CD4-positive, alpha-beta T cell treated with Interferon alpha-2 for 1 hour (primary cell): ENCODE measurements at regions not wholly inside any gene's neighbourhood (a gene's known extent, or its start where the extent isn't known, plus 50 kb on each side); places are given as distances from the start of the nearest gene placed in this dataset.
"Not testable (repeated sequence)": the region's sequence is repeated elsewhere in the genome, so short reads cannot be mapped to it uniquely, and the experiment has no call there.

Experiments used
- DNase-seq, 2 donors: peaks; one replicate each; pipeline ENCODE4 v3.0.0-alpha.2; 2020 to 2022

DNA sequence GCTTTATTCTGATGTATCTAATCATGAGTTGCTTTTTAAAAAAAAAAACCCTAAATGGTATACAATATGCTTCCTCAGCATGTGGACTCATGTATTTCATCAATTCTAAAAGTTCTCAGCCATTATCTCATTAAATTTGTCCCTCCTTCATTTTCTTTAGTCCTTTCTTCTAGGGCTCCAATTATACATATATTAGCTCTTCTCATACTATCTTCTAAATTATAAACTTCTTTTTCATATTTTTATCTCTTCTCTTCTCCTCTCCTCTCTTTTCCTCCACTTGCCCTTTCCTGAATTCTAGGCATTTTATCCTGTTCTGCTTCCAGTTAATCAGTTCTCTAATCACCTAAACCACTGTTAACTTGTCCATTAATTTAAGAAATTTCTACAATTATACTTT, 55.0 kb upstream of the IL33 start:
- DNase-seq = no peak

GRCh38 chr9:6153425-6153824, 62.2 kb upstream of the IL33 start:
- no peak for DNase-seq

GRCh38 chr9:6152788-6153187, 62.8 kb upstream of the IL33 start:
- DNase-seq = no peak

- no peak for DNase-seq
These were observed 65.1 kb upstream of the IL33 start for GRCh38 chr9:6150483-6150882.

DNA sequence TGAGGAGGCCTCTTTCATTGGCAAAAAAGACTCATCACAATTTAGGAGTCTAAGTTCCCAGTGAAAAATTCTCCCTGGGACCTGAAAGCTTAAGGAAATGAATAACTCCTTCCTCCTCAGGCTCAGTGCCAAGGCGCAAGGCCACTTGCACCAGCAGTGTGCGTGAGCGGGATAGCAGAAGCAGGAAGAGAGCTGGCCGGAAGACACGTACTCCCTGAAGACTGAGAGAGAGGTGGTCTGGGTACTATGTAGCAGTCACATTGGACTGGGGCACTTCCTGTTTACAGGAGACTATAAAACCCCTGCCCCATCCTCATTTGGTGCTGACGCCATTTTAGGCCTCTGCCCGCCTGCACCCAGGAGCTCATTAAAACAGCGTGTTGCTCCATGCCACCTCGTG, 66.3 kb upstream of the IL33 start:
- no peak for DNase-seq

DNA sequence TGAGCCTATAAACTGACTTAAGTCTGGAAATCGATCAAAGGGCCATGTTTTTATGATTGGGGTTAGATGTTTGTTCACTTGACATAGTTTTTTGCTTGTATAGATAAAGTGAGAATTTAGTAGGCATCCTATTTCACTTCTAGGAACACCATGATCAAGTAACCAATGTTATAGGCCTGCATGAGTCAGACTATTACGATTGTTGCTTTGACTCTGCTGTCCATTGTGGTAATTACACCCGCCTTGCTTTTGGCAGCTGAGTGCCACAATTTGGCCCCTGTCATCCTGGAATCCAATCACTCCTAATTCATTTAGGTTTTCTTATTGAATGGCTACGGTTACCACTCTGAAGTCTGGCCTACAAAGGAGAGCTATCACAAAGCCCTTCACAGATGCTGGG, 67.8 kb upstream of the IL33 start:
- DNase-seq = no peak

DNA sequence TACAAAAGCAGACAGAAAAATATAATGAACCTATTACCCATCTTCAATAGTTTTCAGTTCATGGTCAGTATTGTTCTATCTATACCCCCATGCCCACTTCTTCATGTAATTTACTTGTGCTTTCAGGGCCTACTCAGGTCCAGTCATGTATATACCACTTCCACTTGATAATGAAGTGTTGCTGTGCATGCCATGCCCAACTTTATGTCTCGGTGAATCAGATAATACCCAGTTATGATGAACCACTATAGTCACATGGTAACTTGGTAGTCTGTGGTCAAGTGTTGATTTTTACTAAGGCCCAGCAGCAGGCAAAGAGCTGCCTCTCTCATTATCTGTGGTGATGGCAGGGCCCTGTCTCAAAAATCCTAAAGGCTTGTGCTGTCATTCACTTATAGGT, 70.7 kb upstream of the IL33 start:
- no peak for DNase-seq

- no peak for DNase-seq
These were observed 72.7 kb upstream of the IL33 start for GRCh38 chr9:6142799-6143454.

DNA sequence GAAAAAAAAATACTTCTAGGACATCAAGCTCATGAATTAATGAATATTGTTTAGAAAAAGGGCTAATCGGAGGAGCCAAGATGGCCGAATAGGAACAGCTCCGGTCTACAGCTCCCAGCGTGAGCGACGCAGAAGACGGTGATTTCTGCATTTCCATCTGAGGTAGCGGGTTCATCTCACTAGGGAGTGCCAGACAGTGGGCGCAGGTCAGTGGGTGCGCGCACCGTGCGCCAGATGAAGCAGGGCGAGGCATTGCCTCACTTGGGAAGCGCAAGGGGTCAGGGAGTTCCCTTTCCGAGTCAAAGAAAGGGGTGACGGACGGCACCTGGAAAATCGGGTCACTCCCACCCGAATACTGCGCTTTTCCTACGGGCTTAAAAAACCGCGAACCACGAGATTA, 79.8 kb upstream of the IL33 start:
- DNase-seq = not testable (repeated sequence)

DNA sequence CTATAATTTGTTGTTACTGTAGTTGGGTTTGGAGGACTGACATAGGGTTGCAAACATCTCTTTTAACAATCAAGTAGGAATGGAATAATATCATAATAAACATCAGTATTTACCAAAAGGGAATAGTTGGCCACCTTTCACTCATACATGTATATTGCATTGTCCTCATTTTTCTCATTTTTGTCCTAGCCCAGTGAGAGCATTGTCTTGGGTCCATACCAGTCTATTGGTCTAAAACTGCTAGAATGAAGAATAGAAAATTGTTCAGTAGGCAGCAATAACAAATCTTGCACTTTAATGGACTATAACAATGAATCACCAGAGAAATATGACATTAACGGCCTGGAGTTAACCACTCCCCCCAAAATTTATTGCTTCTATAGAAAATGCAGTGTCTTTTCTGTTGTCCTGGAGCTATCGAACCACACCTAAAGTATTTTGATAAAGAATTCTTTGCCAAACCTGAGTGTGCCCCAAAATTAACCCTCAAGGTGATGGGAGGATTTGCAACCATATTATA, 80.9 kb upstream of the IL33 start:
- no peak for DNase-seq

GRCh38 chr9:6133346-6134063, 82.1 kb upstream of the IL33 start:
- no peak for DNase-seq

- DNase-seq = no peak
These were observed 83.0 kb upstream of the IL33 start for GRCh38 chr9:6132650-6133049.

GRCh38 chr9:6128030-6128429, 87.6 kb upstream of the IL33 start:
- no peak for DNase-seq

DNA sequence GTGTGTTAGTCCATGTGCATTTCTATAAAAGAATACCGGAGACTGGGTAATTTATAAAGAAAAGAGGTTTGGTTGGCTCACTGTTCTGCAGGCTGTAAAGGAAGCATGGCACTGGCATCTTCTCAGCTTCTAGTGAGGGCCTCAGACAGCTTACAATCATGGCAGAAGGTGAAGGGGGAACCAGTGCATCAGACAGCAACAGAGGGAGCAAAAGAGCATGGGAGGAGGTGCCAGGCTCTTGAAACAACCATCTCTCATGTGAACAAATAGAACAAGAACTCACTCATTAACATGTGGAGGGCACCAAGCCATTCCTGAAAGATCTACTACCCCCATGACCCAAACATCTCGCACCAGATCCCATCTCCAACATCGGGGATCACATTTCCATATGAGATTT, 89.2 kb upstream of the IL33 start:
- no peak for DNase-seq

DNA sequence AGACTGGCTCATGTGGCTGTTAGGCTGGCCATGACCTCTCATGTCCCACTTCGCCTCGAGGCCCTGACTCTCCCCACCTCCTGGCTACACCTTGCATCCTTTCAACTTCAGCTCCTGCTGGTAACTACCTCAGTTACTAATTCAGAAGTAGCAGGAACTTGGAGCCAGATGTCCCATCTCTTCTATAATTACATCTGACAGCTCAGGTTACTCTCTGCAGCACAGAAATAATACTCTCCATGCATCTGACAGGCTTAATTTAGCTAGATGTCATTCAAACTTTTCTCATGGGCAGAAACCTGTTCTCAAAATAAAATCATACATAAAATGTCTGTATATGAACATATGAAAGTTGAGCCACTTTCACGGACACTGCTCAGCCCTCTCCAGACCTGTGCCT, 92.2 kb upstream of the IL33 start:
- no peak for DNase-seq

DNA sequence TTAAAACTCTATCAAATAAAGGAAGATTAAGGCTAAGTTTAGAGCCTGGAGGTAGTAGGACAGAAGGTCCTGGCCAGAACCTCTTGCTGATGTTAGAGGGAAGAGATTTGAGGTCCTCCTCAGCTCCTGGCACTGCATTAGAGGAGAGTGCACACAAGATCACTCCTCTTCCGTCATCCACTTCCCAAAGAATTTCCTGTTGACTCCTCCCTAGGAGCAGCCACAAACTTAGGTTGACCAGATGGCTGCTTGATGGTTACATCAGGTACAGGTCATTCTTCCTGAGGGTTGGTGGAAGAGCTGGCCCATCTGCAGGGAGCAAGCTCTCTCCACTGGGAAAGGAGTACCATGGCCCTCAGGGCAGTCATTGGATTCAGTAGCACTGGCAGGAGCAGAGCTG, 93.9 kb upstream of the IL33 start:
- no peak for DNase-seq

- no peak for DNase-seq
These were observed 99.0 kb upstream of the RANBP6 start for GRCh38 chr9:6114424-6114823.

- DNase-seq = no peak
These were observed 98.4 kb upstream of the RANBP6 start for GRCh38 chr9:6113819-6114218.

DNA sequence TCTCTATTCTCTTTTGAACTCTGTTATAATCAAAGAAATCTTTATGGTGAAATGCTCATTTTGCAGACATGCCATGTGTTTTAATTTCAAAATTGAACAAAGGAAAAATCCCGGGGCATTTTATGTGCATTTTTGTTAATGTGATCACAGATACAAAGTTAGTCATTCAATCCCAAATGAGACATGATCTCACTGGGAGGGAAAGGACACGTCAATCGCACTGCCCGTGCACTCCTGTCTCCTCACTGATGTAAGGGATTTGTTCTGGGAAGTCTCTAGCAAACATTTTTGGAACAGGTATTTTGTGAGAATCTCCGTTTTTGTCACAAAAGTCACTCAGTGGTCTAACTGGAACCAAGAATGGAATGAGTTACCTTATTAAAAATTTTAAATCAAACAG, 97.9 kb upstream of the RANBP6 start:
- DNase-seq = no peak

DNA sequence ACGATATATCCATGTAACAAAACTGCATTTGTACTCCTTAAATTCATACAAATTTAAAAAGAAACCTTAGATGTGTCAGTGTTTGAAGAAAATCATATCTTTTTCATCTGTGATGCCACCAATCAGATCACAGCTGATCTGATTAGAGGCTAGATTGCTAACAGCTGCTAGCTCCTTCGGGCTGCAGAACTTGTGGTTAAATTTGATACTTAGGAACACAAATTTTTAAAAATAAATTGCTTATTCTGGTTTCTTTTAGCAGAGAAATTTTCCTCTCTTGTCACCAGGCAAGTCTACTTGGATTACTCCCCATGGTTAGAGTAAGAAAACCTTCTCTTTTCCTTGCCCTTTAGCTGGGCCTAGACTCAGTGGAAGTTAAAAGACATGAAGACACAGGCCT, 94.6 kb upstream of the RANBP6 start:
- no peak for DNase-seq

GRCh38 chr9:6109571-6109970, 94.1 kb upstream of the RANBP6 start:
- no peak for DNase-seq

DNA sequence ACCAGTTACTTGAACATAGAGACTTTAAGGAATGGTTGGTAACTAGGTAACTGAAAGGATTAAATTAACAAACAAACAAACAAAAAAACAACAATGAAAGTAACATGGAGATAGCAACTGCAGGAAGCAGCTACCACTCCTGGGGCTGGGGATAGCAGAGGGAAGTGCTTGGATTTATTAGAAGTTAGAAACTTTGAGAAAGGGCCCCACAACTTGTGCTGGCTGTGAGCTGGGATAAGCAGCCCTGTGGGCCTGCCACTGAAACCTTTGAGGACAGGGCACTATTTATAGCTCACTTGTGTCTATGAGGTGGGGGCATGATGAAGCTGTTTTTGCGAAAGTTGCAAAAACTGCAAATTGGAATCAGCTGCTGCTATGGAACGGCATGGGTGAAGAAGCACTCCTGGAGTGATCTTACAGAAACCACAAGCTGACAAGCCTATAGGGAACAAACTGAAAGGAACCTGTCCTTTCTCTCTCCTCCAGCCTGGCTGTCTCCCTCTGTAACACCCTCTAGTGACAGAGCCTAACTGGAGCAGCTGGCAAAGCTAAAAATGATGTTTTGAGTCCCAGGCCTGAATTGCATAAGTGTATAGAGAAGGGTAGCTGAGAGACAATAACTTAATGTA, 91.4 kb upstream of the RANBP6 start:
- DNase-seq = peak in 1 of 2 donors; percentile 6

DNA sequence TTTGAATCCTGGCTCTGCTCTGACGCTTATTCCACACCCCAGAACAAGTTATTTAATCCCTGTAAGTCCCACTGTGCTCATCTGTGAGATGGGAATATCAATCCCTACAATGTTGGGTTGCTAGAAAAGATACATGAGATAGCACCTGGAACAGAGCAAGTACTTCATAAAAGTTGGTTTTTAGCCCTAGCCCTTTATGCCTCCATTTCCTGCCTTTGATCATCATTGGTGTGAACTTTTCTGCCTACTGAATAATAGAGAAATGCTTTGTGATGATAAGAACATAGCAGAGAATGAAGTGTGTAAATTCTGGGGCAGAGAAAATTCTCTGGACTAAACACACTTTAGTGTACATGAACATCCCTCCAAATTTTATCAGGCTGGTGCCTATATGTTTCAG, 90.3 kb upstream of the RANBP6 start:
- no peak for DNase-seq

DNA sequence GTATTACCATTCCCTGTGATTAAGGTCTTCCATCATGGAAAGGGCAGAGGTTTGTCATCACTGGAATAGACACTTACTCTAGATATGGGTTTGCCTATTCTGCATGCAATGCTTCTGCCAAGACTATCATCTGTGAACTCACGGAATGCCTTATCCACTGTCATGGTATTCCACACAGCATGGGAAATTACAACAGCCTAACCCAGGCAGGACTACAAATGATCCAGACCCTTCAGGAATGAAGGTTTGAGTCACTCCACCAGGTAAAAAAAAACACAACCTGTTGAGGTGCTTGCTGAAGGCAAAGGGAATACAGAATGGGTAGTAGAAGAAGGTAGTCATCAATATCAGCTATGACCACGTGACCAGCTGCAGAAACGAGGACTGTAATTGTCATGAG, 89.0 kb upstream of the RANBP6 start:
- not testable (repeated sequence) for DNase-seq
